ENCODE measurements at regions not wholly inside any gene's neighbourhood (a gene's known extent, or its start where the extent isn't known, plus 50 kb on each side); places are given as distances from the start of the nearest gene placed in this dataset.

DNA sequence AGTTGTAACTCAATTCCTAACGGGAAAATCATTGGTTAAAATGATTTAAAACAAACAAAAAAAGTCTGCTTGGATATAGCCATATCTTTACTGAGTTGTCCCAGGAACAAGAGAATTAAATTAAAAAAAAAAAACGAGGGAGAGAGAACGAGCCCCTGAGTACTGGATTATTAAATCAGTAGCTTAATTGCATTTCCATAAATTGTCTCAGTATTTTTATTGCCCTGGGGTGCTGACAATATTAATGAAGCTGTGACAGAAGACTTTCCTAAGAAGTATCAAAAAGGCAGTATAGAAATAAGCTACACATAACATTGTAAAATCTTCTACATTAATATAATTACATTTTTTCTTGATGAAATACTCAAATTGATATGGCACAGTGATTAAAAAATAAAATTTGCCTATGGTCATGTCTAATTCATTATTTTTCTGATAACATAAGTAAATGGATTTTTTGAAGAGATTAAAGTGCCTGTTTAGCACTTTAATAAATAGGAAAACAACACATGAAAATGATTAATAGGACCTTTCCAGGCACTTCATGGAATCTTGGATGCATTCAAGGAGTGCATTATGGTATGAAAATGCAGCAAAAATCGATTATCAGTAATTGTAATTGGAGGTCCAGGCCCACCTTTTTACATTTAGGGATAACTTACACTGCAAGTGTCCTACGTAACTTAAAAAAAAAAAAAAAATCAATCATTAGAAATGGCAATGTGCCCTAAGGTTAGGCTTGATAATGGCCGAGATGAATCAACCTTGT is 2233.4 kb downstream of the ARAP2 start:
- TF ChIP-seq ISL1 (CRISPR knock-in tag; IDR thresholded peaks at IDR 0.05) (peak; percentile 85), ZNF70 (CRISPR knock-in tag; IDR thresholded peaks at IDR 0.05) (peak; percentile 49; the same call in 1 of the 2 replicates), TCF4 (CRISPR knock-in tag; IDR thresholded peaks at IDR 0.05; ENCODE audit: borderline replicate concordance) (peak; percentile 67; the same call in 1 of the 2 replicates)
- TF ChIP-seq, protein P1, sequence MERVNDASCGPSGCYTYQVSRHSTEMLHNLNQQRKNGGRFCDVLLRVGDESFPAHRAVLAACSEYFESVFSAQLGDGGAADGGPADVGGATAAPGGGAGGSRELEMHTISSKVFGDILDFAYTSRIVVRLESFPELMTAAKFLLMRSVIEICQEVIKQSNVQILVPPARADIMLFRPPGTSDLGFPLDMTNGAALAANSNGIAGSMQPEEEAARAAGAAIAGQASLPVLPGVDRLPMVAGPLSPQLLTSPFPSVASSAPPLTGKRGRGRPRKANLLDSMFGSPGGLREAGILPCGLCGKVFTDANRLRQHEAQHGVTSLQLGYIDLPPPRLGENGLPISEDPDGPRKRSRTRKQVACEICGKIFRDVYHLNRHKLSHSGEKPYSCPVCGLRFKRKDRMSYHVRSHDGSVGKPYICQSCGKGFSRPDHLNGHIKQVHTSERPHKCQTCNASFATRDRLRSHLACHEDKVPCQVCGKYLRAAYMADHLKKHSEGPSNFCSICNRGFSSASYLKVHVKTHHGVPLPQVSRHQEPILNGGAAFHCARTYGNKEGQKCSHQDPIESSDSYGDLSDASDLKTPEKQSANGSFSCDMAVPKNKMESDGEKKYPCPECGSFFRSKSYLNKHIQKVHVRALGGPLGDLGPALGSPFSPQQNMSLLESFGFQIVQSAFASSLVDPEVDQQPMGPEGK (CRISPR knock-in tag; IDR thresholded peaks at IDR 0.05; ENCODE audit: borderline replicate concordance): no peak
- no peak for ATAC-seq

DNA sequence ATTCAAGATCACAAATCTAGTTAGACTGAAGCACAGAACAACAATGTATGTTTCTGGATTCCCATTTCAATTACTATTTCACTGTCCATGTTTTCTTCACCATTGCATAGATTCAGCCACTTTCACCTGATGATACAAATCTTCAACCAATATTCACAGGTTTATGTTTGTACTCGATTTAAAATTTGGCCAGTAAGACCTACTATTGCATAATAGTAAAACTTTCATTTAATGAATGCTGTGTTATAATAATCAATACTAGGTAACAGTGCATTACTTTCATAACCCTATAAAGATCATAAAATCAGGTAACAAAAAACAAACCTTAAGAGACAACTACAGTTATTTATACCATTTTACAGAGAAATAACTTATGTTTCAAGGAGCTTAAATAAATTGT is 2209.1 kb downstream of the ARAP2 start:
- TF ChIP-seq, protein P2, sequence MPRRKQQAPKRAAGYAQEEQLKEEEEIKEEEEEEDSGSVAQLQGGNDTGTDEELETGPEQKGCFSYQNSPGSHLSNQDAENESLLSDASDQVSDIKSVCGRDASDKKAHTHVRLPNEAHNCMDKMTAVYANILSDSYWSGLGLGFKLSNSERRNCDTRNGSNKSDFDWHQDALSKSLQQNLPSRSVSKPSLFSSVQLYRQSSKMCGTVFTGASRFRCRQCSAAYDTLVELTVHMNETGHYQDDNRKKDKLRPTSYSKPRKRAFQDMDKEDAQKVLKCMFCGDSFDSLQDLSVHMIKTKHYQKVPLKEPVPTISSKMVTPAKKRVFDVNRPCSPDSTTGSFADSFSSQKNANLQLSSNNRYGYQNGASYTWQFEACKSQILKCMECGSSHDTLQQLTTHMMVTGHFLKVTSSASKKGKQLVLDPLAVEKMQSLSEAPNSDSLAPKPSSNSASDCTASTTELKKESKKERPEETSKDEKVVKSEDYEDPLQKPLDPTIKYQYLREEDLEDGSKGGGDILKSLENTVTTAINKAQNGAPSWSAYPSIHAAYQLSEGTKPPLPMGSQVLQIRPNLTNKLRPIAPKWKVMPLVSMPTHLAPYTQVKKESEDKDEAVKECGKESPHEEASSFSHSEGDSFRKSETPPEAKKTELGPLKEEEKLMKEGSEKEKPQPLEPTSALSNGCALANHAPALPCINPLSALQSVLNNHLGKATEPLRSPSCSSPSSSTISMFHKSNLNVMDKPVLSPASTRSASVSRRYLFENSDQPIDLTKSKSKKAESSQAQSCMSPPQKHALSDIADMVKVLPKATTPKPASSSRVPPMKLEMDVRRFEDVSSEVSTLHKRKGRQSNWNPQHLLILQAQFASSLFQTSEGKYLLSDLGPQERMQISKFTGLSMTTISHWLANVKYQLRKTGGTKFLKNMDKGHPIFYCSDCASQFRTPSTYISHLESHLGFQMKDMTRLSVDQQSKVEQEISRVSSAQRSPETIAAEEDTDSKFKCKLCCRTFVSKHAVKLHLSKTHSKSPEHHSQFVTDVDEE (CRISPR knock-in tag; IDR thresholded peaks at IDR 0.05): no peak
- TF ChIP-seq TCF4 (CRISPR knock-in tag; IDR thresholded peaks at IDR 0.05; ENCODE audit: borderline replicate concordance) (no peak), BACH2 (CRISPR knock-in tag; IDR thresholded peaks at IDR 0.05; ENCODE audit: borderline replicate concordance) (no peak), TOX (CRISPR knock-in tag; IDR thresholded peaks at IDR 0.05; ENCODE audit: borderline replicate concordance) (no peak), OSR1 (CRISPR knock-in tag; IDR thresholded peaks at IDR 0.05) (no peak), ZNF565 (CRISPR knock-in tag; conservative IDR thresholded peaks at IDR 0.05; ENCODE audit: low read depth) (no peak), ARNTL (CRISPR knock-in tag; IDR thresholded peaks at IDR 0.05; ENCODE audit: borderline replicate concordance, low read depth) (no peak), ZFP30 (CRISPR knock-in tag; IDR thresholded peaks at IDR 0.05) (no peak), CSDC2 (CRISPR knock-in tag; IDR thresholded peaks at IDR 0.05) (no peak), RARB (CRISPR knock-in tag; IDR thresholded peaks at IDR 0.05) (no peak), ZFP3 (CRISPR knock-in tag; IDR thresholded peaks at IDR 0.05) (no peak), ISL1 (CRISPR knock-in tag; IDR thresholded peaks at IDR 0.05) (no peak), ESRRG (CRISPR knock-in tag; IDR thresholded peaks at IDR 0.05) (no peak), ZNF8 (CRISPR knock-in tag; IDR thresholded peaks at IDR 0.05) (no peak), GLIS3 (CRISPR knock-in tag; IDR thresholded peaks at IDR 0.05) (no peak)
- TF ChIP-seq, protein P3, sequence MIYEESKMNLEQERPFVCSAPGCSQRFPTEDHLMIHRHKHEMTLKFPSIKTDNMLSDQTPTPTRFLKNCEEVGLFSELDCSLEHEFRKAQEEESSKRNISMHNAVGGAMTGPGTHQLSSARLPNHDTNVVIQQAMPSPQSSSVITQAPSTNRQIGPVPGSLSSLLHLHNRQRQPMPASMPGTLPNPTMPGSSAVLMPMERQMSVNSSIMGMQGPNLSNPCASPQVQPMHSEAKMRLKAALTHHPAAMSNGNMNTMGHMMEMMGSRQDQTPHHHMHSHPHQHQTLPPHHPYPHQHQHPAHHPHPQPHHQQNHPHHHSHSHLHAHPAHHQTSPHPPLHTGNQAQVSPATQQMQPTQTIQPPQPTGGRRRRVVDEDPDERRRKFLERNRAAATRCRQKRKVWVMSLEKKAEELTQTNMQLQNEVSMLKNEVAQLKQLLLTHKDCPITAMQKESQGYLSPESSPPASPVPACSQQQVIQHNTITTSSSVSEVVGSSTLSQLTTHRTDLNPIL (CRISPR knock-in tag; IDR thresholded peaks at IDR 0.05; ENCODE audit: low read depth): no peak
- TF ChIP-seq, protein P4, sequence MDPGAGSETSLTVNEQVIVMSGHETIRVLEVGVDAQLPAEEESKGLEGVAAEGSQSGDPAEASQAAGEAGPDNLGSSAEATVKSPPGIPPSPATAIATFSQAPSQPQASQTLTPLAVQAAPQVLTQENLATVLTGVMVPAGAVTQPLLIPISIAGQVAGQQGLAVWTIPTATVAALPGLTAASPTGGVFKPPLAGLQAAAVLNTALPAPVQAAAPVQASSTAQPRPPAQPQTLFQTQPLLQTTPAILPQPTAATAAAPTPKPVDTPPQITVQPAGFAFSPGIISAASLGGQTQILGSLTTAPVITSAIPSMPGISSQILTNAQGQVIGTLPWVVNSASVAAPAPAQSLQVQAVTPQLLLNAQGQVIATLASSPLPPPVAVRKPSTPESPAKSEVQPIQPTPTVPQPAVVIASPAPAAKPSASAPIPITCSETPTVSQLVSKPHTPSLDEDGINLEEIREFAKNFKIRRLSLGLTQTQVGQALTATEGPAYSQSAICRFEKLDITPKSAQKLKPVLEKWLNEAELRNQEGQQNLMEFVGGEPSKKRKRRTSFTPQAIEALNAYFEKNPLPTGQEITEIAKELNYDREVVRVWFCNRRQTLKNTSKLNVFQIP (CRISPR knock-in tag; IDR thresholded peaks at IDR 0.05; ENCODE audit: borderline replicate concordance, low read depth): no peak
- TF ChIP-seq, protein P1 (CRISPR knock-in tag; IDR thresholded peaks at IDR 0.05; ENCODE audit: borderline replicate concordance): no peak
- TF ChIP-seq, protein P5, sequence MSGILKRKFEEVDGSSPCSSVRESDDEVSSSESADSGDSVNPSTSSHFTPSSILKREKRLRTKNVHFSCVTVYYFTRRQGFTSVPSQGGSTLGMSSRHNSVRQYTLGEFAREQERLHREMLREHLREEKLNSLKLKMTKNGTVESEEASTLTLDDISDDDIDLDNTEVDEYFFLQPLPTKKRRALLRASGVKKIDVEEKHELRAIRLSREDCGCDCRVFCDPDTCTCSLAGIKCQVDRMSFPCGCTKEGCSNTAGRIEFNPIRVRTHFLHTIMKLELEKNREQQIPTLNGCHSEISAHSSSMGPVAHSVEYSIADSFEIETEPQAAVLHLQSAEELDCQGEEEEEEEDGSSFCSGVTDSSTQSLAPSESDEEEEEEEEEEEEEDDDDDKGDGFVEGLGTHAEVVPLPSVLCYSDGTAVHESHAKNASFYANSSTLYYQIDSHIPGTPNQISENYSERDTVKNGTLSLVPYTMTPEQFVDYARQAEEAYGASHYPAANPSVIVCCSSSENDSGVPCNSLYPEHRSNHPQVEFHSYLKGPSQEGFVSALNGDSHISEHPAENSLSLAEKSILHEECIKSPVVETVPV (CRISPR knock-in tag; IDR thresholded peaks at IDR 0.05): no peak
- ATAC-seq: no peak

Measured in SK-N-SH treated with all-trans-retinoic acid at 6 μM for 48 hours (cell line).